Ishikawa (cell line): ENCODE measurements at regions not wholly inside any gene's neighbourhood (a gene's known extent, or its start where the extent isn't known, plus 50 kb on each side); places are given as distances from the start of the nearest gene placed in this dataset.

Experiments
- TAF1 ChIP-seq: IDR thresholded peaks from 2 replicates; pipeline ENCODE4 v1.6.1; 2012; ENCODE audit warnings: low read depth, mild to moderate bottlenecking
- TEAD4 ChIP-seq: IDR thresholded peaks from 2 replicates; pipeline ENCODE4 v1.6.1; 2012
- TF ChIP-seq, protein P1 (sequence below): IDR thresholded peaks from 2 replicates; pipeline ENCODE4 v1.6.1; 2012
- TF ChIP-seq, protein P2 (sequence below): IDR thresholded peaks from 2 replicates; pipeline ENCODE4 v1.6.1; 2012

DNA sequence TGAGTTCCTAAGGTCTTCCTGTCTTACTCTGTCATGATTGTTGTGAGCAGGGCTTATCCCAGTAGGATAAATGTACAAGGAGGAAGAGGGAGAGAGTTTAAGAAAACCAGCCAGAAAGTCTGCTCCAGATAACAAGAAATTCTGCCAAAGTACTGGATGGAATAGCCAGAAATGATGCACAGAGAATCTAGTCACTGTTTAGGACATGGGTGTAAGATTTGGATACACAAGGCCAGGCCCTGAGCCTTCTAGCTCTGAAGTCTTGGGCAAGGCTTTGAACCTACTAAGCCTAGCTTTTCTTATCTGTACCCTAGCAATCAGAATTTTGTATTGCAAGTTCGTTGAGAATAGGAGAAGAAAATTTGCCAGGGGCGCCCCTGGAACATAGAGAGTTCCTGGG lies 180.4 kb upstream of the ROPN1 start:
- TF ChIP-seq, protein P1, sequence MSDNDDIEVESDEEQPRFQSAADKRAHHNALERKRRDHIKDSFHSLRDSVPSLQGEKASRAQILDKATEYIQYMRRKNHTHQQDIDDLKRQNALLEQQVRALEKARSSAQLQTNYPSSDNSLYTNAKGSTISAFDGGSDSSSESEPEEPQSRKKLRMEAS = no peak
- TF ChIP-seq, protein P2, sequence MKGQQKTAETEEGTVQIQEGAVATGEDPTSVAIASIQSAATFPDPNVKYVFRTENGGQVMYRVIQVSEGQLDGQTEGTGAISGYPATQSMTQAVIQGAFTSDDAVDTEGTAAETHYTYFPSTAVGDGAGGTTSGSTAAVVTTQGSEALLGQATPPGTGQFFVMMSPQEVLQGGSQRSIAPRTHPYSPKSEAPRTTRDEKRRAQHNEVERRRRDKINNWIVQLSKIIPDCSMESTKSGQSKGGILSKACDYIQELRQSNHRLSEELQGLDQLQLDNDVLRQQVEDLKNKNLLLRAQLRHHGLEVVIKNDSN = no peak
- TF ChIP-seq TEAD4 (no peak), TAF1 (no peak)
